Stimulated activated CD4-positive, alpha-beta T cell treated with anti-CD3 and anti-CD28 coated beads, Interleukin-1b, Interleukin-23, amount 100 ng/mL, for 48 hours (primary cell): ENCODE measurements at regions not wholly inside any gene's neighbourhood (a gene's known extent, or its start where the extent isn't known, plus 50 kb on each side); places are given as distances from the start of the nearest gene placed in this dataset.
"Not testable (repeated sequence)": the region's sequence is repeated elsewhere in the genome, so short reads cannot be mapped to it uniquely, and the experiment has no call there.

Source experiments
- DNase-seq: peaks from one replicate; pipeline ENCODE4 v3.0.0-alpha.2; 2020

- DNase-seq: no peak
These were observed 154.0 kb downstream of the THBS2 start for GRCh38 chr6:169099411-169100202.

GRCh38 chr6:169098651-169099050 is 155.0 kb downstream of the THBS2 start:
- not testable (repeated sequence) for DNase-seq

GRCh38 chr6:169098116-169098515 is 155.5 kb downstream of the THBS2 start:
- no peak for DNase-seq

- no peak for DNase-seq
These were observed 156.2 kb downstream of the THBS2 start for GRCh38 chr6:169097381-169097959.

- no peak for DNase-seq
These were observed 157.3 kb downstream of the THBS2 start for GRCh38 chr6:169096388-169096787.

GRCh38 chr6:169095153-169095552 is 158.5 kb downstream of the THBS2 start:
- no peak for DNase-seq

GRCh38 chr6:169094552-169094950 is 159.1 kb downstream of the THBS2 start:
- DNase-seq: no peak

- no peak for DNase-seq
These were observed 159.7 kb downstream of the THBS2 start for GRCh38 chr6:169093770-169094551.

GRCh38 chr6:169093066-169093723 is 160.5 kb downstream of the THBS2 start:
- DNase-seq: no peak

GRCh38 chr6:169092375-169092774 is 161.3 kb downstream of the THBS2 start:
- no peak for DNase-seq

GRCh38 chr6:169090514-169091127 is 163.0 kb downstream of the THBS2 start:
- DNase-seq: not testable (repeated sequence)

- DNase-seq: no peak
These were observed 164.9 kb downstream of the THBS2 start for GRCh38 chr6:169088762-169089161.

GRCh38 chr6:169087443-169088041 is 166.1 kb downstream of the THBS2 start:
- DNase-seq: no peak

- DNase-seq: not testable (repeated sequence)
These were observed 167.0 kb downstream of the THBS2 start for GRCh38 chr6:169086616-169087015.

GRCh38 chr6:169086020-169086419 is 167.6 kb downstream of the THBS2 start:
- DNase-seq: no peak

- no peak for DNase-seq
These were observed 168.2 kb downstream of the THBS2 start for GRCh38 chr6:169085466-169085865.

- not testable (repeated sequence) for DNase-seq
These were observed 169.1 kb downstream of the THBS2 start for GRCh38 chr6:169084557-169084956.

GRCh38 chr6:169084067-169084466 is 169.6 kb downstream of the THBS2 start:
- no peak for DNase-seq

GRCh38 chr6:169083508-169083874 is 170.2 kb downstream of the THBS2 start:
- DNase-seq: no peak

GRCh38 chr6:169082817-169083507 is 170.7 kb downstream of the THBS2 start:
- no peak for DNase-seq

- no peak for DNase-seq
These were observed 171.6 kb downstream of the THBS2 start for GRCh38 chr6:169082093-169082492.

GRCh38 chr6:169081248-169081647 is 172.4 kb downstream of the THBS2 start:
- no peak for DNase-seq
